Dedifferentiated amniotic fluid mesenchymal stem cell (primary cell): ENCODE measurements at regions not wholly inside any gene's neighbourhood (a gene's known extent, or its start where the extent isn't known, plus 50 kb on each side); places are given as distances from the start of the nearest gene placed in this dataset.

Source experiments
- DNase-seq: peaks from one replicate; pipeline ENCODE4 v3.0.0-alpha.2; 2016; ENCODE audit errors: extremely low spot score

DNA sequence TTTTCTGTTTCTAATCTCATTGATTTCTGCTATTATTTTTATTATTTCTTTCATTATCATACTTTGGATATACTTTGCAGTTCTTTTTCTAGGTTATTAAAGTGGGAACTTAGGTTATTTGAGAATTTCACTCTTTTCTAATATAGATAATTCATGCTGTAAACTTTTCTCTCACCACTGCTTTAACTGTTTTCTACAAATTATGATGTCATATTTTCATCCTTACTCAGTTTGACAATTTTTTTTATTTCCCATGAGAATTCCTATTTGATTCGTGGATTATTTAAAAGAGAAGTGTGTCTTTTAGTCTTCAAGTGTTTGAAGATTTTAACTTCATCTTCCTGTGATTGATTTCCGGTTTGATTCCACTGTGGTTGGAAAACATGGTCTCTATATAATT is 336.8 kb upstream of the SALL1 start:
- DNase-seq = no peak

GRCh38 chr16:51474414-51475091 is 323.5 kb upstream of the SALL1 start:
- DNase-seq = no peak

- no peak for DNase-seq
Observed at GRCh38 chr16:51473091-51473490, 322.0 kb upstream of the SALL1 start.

DNA sequence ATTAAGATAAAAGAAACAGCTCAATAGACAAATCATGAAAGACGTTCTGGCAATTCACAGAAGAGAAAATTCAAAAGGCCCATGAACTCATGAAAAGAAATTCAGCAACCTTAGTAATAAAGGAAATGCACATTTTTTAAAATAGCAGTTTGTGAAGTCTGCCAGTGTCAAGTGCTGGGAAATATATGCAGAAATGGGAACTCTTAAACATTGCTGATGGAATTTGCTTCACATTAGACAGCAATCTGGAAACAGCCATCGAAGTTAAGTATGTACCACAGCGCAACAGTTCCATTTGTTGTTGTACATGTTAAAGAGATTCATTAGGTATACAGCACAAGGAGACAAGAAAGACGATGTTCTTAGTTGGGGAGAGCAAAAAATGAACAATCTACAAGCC is 319.4 kb upstream of the SALL1 start:
- no peak for DNase-seq

DNA sequence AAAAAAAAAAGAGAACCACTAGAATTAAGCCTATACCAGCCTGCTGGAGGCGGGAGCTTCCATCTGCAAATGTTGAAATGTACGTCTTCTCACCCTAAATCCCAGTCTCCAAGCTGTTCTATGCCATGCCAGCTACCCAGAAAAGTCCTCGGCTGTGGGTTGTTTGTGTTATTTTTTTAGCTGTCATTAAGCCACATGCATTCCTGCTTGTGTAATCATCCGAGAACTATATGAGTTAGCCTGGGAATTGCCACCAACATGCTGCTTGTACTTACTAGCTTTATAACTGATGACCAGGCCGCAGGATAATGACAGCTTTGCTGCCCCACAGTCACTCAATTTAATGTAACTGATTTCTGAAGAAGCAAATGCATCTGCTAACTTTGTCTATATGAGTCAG is 313.9 kb upstream of the SALL1 start:
- DNase-seq = peak; percentile 47

DNA sequence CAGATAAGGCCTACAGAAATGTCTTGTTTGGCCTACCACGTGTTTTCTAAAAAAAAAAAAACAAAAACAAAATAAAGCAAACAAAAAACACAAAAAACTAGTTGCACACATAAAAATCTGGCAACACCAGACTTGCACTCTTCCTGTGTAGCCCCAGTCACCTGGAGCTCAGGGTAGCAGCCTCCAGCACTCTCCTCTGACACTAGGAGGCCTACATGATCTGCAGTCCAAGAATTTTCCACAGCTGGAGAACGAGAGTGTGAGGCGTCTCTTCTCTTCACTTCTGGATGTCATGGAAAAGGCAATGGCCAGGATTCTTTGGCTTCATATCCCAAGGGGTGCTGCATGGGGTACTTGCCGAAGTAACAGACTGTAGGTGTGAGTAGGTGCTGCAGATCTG is 310.2 kb upstream of the SALL1 start:
- DNase-seq = no peak

GRCh38 chr16:51458356-51459140 is 307.5 kb upstream of the SALL1 start:
- DNase-seq = no peak

GRCh38 chr16:51457775-51458174 is 306.7 kb upstream of the SALL1 start:
- DNase-seq = no peak

DNA sequence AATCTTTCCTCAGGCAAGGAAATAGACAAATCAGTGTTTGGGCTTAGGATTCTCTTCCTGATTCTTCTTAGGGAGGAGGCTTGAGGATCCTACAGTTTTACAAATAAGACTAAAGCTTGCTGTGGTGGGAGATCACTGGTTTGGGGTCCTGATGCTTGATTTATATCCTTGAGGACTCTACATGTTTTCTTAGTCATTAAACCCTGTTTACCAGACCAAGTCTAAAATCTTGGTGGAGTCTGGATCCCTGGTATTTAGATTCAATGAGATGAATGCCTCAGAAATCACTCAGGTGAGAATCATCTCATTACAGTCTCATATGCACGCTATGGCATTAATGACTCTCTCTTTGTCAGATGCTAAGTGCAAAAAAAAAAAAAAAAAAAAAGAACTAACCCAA is 304.3 kb upstream of the SALL1 start:
- DNase-seq = no peak

DNA sequence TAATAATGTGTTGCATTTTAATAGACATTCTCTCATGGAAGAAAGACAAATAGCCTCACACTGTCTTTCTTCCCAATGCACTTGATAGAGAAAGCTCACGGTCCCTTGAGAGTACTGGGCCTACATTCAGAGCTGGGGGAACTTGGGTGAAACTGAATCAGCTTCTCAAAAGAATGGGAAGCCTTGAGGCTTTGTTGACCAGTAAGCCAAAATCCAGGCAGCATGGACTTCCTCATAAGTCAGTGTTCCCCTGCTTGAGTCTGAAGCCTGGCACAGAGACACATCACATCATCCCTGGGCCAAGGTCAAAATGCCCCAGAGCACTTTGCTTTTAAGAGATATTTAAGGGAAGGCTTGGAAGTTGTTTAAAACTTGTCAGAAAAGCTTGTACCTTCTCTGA is 302.2 kb upstream of the SALL1 start:
- DNase-seq = no peak

DNA sequence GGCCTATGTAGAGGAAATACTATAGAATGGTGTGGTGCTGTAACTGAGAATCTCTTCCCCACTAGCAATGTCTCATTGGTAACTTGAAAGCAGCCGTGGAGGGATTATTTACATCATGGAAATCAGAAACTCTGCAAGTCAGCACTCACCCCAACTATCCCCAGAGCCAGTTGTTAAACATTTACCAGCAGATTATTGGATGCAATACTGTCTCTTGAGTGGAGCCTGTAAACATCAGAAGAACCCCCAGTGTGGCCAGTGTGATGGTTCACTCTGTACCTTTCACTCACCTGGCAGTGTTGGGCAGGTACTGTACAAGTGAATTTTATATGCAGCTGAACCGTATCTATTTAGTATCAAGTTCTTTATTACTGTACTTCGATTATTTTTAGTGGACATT is 299.8 kb upstream of the SALL1 start:
- no peak for DNase-seq

GRCh38 chr16:51450376-51450775 is 299.3 kb upstream of the SALL1 start:
- no peak for DNase-seq

DNA sequence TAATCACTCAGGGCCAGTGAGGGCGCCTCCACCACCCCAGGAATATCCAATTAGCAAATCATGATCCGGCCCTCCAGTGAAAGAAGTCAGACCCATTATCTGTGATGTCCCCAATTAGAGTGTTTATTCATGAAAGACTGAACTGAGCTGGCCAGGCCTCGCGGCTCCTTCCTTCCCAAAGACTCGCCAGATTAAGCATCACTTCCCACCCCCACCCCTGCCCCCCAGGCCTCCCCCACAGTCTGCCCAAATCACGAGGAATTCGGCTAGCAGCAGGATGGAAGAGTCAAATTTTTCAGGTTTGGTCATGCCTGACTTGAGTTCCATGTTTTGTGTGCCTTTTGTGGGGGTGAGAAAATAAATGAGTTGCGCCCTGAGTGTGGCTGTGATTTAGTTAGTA is 298.4 kb upstream of the SALL1 start:
- DNase-seq = no peak

DNA sequence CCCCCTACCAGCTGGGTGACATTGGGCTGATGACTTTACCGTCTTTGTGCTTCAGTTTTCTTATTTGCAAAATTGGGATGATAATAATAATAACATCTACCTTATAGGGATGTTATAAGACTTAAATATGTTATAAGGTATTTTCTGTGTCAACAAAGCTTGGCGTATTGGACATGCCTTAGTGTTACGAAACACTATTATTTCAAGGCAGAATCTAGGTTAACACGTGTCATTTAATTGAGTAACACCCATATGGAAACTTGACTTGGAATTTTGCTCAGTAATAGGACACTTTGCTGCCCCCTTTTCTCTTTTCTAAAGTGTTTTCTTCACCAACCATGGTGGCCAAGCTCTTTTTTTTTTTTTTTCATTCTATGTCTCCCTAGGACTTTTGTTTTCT is 294.2 kb upstream of the SALL1 start:
- no peak for DNase-seq

DNA sequence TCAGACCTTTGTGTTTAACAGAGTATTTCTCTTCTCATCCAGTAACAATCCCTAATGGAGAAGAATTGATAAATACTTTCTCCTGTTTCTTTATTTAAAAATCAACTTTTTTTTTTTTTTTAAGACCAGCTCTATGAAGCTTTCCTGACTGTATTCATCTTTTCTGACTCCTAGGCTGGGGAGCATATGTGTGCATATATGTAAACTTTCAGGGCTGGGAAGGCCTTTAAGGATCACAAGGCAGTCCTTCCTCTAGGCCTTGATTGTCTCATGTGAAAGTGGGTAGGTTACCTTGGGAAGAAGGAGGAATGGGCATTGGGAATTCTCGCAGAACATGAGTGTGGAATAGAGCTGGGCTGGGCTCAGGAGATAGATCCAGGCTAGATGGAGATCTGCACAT is 292.9 kb upstream of the SALL1 start:
- DNase-seq = no peak

- no peak for DNase-seq
Observed at GRCh38 chr16:51442141-51442870, 291.2 kb upstream of the SALL1 start.

GRCh38 chr16:51440131-51440889 is 289.2 kb upstream of the SALL1 start:
- no peak for DNase-seq

- DNase-seq = no peak
Observed at GRCh38 chr16:51439271-51439670, 288.2 kb upstream of the SALL1 start.

GRCh38 chr16:51436742-51437141 is 285.7 kb upstream of the SALL1 start:
- no peak for DNase-seq

DNA sequence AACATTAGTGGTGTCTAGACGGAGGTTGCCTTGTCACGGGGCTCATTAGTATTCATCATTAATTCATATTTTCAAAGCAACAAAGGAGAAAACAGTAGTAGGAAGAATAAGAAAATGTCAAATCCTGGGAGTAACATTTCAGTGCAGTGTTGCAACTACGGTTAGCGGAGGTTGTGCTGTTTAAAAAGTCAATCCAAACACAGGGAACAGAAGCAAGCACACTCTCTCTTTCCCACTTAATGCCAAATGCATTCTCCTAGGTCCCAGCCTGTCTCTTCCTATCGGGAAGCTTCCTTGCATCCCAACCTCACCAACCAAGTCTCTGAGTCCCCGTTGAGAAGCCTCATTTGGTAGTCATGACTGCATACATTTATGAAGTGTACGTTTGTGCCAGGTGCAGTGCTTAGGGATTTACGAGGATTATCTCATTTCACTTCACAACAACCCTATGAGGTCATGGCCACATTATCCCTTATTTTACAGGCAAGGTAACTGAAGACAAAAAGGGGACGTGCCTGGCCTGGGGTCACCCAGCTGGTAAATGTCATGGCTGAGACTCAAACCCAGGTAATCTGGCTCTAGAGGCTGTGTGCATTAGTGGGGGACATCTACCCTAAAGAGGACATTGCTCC is 283.6 kb upstream of the SALL1 start:
- DNase-seq = no peak

DNA sequence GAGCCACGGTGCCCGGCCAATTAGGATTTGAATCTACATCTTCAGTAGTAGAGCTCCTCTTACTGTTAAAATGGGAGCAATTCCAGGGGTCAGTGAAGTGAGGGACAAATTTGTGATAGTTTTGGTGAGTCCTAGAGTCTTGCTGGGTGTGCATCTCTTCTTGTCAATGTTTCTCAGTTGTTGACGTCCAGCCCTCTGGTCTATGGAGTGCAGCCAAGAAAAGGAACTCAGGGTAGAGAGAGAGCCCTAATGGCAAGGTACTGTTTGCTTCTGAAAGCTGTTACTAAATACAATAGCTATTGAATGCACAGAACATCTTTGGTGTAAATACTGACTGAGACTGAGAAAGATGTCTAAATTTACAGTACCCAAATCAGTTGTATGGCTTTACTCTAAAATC is 282.5 kb upstream of the SALL1 start:
- no peak for DNase-seq
